ENCODE measurements at regions not wholly inside any gene's neighbourhood (a gene's known extent, or its start where the extent isn't known, plus 50 kb on each side); places are given as distances from the start of the nearest gene placed in this dataset.

DNA sequence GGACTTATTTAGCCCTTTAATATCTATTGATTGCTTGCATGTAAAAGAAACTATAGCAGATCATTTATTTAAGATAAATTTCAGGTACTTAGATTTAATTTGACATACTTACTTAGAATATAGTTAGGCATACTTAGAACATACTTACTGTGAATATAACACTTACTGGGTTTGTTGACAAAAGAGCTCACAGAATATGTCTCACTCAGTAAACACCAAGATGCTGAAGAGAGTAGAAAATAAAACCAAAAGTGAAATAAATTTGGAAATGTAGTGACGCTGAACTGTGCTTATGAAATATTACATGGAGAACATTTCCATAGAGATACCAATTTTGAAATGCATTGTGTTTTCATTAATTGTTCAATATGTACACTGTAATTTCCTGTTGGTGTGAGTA is 615.4 kb upstream of the MAN1A1 start:
- no peak for ATAC-seq (ENCODE audit: low read depth)
- Histone ChIP-seq H2BK15ac (ENCODE audit: low read depth, low read length) (no peak overlapping the region), H4K5ac (ENCODE audit: low read depth, low read length) (no peak overlapping the region), H3K9me3 (ENCODE audit: control insufficient read depth, insufficient read depth, low read length) (peaks cover 3% of the 10 kb centered on the region), H3K4ac (ENCODE audit: low read depth, low read length) (no peak overlapping the region), H3K36me3 (ENCODE audit: control insufficient read depth, insufficient read depth, low read length) (no peaks in the 10 kb centered on the region), H3K56ac (ENCODE audit: extremely low read depth, insufficient read depth, low read length) (no peak overlapping the region), H3K79me1 (ENCODE audit: low read depth in 1 of 2, low read length in 2 of 2) (no peaks in the 10 kb centered on the region), H3K9ac (ENCODE audit: low read depth, low read length) (no peak overlapping the region), H3K4me1 (ENCODE audit: control insufficient read depth, insufficient read depth, low read length) (no peaks in the 10 kb centered on the region), H4K8ac (ENCODE audit: low read depth in 2 of 2, low read length in 2 of 2) (no peak overlapping the region), H2AK5ac (ENCODE audit: low read depth, low read length) (no peak overlapping the region), H3K18ac (ENCODE audit: low read depth, low read length) (no peak overlapping the region), H3K4me3 (ENCODE audit: insufficient read depth, low read depth, low read length) (no peak overlapping the region), H3K27ac (ENCODE audit: insufficient read depth, low read length) (no peak overlapping the region), H2BK20ac (ENCODE audit: low read depth, low read length) (no peak overlapping the region), H3K9me1 (ENCODE audit: insufficient read depth, low read length) (no peaks in the 10 kb centered on the region), H2AFZ (replicated peaks; ENCODE audit: low read length, poor library complexity) (no peak overlapping the region), H3K14ac (replicated peaks; ENCODE audit: low read depth, low read length) (no peak overlapping the region), H3K23ac (ENCODE audit: low read depth, low read length) (no peak overlapping the region), H2BK120ac (ENCODE audit: low read depth, low read length) (no peak overlapping the region), H4K91ac (ENCODE audit: insufficient read depth, low read depth, low read length) (no peak overlapping the region), H3K4me2 (ENCODE audit: low read depth, low read length) (no peak overlapping the region), H2AK9ac (replicated peaks; ENCODE audit: low read depth, low read length, poor library complexity) (no peak overlapping the region), H2BK5ac (ENCODE audit: low read depth, low read length, poor library complexity, severe bottlenecking) (no peak overlapping the region), H4K20me1 (ENCODE audit: insufficient read depth, low read length) (no peaks in the 10 kb centered on the region), H3K27me3 (ENCODE audit: control insufficient read depth, insufficient read depth, low read length) (no peaks in the 10 kb centered on the region)
- DNase-seq = no peak
- ChIA-PET POLR2A (ENCODE audit: unreplicated experiment) (no interaction called here), CTCF (no interaction called here)
- in situ Hi-C loops (cut with MboI; ENCODE audit: low sequenced_read_pairs) (no loop called here), intact Hi-C loops (cut with micrococcal nuclease) (no loop called here), dilution Hi-C loops (cut with HindIII; ENCODE audit: low sequenced_read_pairs, unreplicated experiment) (no loop called here)
- no CpG with 5 or more reads among the region's 1 CpG for WGBS, 2 experiments (ENCODE audit: extremely low coverage in 2 of 2, insufficient read length in 1 of 2)
- TF ChIP-seq MAFK (IDR thresholded peaks at IDR 0.05; ENCODE audit: low read depth, low read length) = no peak
- TF ChIP-seq CHD1 (IDR thresholded peaks at IDR 0.05; ENCODE audit: low read depth, low read length) = no peak
- TF ChIP-seq, protein P1, sequence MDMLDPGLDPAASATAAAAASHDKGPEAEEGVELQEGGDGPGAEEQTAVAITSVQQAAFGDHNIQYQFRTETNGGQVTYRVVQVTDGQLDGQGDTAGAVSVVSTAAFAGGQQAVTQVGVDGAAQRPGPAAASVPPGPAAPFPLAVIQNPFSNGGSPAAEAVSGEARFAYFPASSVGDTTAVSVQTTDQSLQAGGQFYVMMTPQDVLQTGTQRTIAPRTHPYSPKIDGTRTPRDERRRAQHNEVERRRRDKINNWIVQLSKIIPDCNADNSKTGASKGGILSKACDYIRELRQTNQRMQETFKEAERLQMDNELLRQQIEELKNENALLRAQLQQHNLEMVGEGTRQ (IDR thresholded peaks at IDR 0.05; ENCODE audit: low read depth, low read length) = no peak
- TF ChIP-seq FOS (IDR thresholded peaks at IDR 0.05; ENCODE audit: low read depth, low read length) = no peak
- TF ChIP-seq NFE2L2 (IDR thresholded peaks at IDR 0.05; ENCODE audit: low read depth, low read length) = no peak
- no peak for TF ChIP-seq CEBPB (IDR thresholded peaks at IDR 0.05; ENCODE audit: low read depth, low read length)
- no peak for TF ChIP-seq RCOR1 (IDR thresholded peaks at IDR 0.05; ENCODE audit: insufficient replicate concordance, low read length)
- no peak for TF ChIP-seq RAD21 (IDR thresholded peaks at IDR 0.05; ENCODE audit: low read length)
- no peak for TF ChIP-seq SMC3 (IDR thresholded peaks at IDR 0.05; ENCODE audit: low read depth, low read length)
- no peak for TF ChIP-seq MAZ (IDR thresholded peaks at IDR 0.05; ENCODE audit: borderline replicate concordance, low read depth, low read length)
- TF ChIP-seq BHLHE40 (IDR thresholded peaks at IDR 0.05; ENCODE audit: low read depth, low read length) = no peak
- TF ChIP-seq, protein P2, sequence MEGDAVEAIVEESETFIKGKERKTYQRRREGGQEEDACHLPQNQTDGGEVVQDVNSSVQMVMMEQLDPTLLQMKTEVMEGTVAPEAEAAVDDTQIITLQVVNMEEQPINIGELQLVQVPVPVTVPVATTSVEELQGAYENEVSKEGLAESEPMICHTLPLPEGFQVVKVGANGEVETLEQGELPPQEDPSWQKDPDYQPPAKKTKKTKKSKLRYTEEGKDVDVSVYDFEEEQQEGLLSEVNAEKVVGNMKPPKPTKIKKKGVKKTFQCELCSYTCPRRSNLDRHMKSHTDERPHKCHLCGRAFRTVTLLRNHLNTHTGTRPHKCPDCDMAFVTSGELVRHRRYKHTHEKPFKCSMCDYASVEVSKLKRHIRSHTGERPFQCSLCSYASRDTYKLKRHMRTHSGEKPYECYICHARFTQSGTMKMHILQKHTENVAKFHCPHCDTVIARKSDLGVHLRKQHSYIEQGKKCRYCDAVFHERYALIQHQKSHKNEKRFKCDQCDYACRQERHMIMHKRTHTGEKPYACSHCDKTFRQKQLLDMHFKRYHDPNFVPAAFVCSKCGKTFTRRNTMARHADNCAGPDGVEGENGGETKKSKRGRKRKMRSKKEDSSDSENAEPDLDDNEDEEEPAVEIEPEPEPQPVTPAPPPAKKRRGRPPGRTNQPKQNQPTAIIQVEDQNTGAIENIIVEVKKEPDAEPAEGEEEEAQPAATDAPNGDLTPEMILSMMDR (conservative IDR thresholded peaks at IDR 0.05; ENCODE audit: low read depth, low read length) = no peak
- no peak for TF ChIP-seq RFX5 (IDR thresholded peaks at IDR 0.05; ENCODE audit: low read depth, low read length)
- no peak for TF ChIP-seq POLR2A (IDR thresholded peaks at IDR 0.05; ENCODE audit: low read depth, low read length)
- TF ChIP-seq, protein P3, sequence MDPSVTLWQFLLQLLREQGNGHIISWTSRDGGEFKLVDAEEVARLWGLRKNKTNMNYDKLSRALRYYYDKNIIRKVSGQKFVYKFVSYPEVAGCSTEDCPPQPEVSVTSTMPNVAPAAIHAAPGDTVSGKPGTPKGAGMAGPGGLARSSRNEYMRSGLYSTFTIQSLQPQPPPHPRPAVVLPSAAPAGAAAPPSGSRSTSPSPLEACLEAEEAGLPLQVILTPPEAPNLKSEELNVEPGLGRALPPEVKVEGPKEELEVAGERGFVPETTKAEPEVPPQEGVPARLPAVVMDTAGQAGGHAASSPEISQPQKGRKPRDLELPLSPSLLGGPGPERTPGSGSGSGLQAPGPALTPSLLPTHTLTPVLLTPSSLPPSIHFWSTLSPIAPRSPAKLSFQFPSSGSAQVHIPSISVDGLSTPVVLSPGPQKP (IDR thresholded peaks at IDR 0.05; ENCODE audit: borderline replicate concordance, low read depth, low read length) = no peak
- TF ChIP-seq MXI1 (IDR thresholded peaks at IDR 0.05; ENCODE audit: borderline replicate concordance, low read depth, low read length) = no peak
- no TSS peak for BruUV-seq (replicated peaks)

Data from IMR-90 (cell line).